Testis (tissue), 2 donors: ENCODE measurements at regions not wholly inside any gene's neighbourhood (a gene's known extent, or its start where the extent isn't known, plus 50 kb on each side); places are given as distances from the start of the nearest gene placed in this dataset.

Experiments
- DNase-seq: peaks from one replicate; pipeline ENCODE4 v3.0.0-alpha.2; 2019
- H3K27ac ChIP-seq, 2 donors: fragments of 200-600 bp; sonication (generic); one replicate each; pipeline ENCODE4 v1.5.1; 2019
- H3K27me3 ChIP-seq: fragments of 200-600 bp; sonication (generic); one replicate; pipeline ENCODE4 v1.5.1; 2019
- H3K36me3 ChIP-seq: fragments of 200-600 bp; sonication (generic); one replicate; pipeline ENCODE4 v1.5.1; 2017; ENCODE audit warnings: low read depth; ENCODE audit errors: missing control alignments
- H3K4me1 ChIP-seq: fragments of 200-600 bp; sonication (generic); one replicate; pipeline ENCODE4 v1.5.1; 2019
- H3K4me3 ChIP-seq, 2 donors: fragments of 200-600 bp; sonication (generic); one replicate each; pipeline ENCODE4 v1.5.1; 2017 to 2019
- H3K9me3 ChIP-seq: fragments of 200-600 bp; sonication (generic); one replicate; pipeline ENCODE4 v1.5.1; 2017
- POLR2A ChIP-seq: fragments of 450-650 bp; IDR thresholded peaks from one replicate; pipeline ENCODE4 v1.6.1; 2017; ENCODE audit warnings: antibody characterized with exemption, mild to moderate bottlenecking, moderate library complexity
- WGBS, 2 donors: methylation state at CpG; one replicate each; pipeline ENCODE4 v1.1.5; 2018; 5-methylcytosine and 5-hydroxymethylcytosine counted together
- intact Hi-C: fragments of 100-400 bp; cut with DNase I; formaldehyde crosslinking; loops from one replicate; pipeline ENCODE4 v1.15.1; 2023; ENCODE audit warnings: low total_unique reads
- TF ChIP-seq, protein P1 (sequence below), 3 experiments: fragments of 450-650 bp in 2 of 3; fragments of 200-600 bp in 1 of 3; sonication (generic) in 1 of 3; IDR thresholded peaks; one replicate each; pipeline ENCODE4 v1.5.1; 2016 to 2019; ENCODE audit warnings: antibody characterized with exemption in 3 of 3, mild to moderate bottlenecking in 2 of 3, moderate library complexity in 1 of 3

DNA sequence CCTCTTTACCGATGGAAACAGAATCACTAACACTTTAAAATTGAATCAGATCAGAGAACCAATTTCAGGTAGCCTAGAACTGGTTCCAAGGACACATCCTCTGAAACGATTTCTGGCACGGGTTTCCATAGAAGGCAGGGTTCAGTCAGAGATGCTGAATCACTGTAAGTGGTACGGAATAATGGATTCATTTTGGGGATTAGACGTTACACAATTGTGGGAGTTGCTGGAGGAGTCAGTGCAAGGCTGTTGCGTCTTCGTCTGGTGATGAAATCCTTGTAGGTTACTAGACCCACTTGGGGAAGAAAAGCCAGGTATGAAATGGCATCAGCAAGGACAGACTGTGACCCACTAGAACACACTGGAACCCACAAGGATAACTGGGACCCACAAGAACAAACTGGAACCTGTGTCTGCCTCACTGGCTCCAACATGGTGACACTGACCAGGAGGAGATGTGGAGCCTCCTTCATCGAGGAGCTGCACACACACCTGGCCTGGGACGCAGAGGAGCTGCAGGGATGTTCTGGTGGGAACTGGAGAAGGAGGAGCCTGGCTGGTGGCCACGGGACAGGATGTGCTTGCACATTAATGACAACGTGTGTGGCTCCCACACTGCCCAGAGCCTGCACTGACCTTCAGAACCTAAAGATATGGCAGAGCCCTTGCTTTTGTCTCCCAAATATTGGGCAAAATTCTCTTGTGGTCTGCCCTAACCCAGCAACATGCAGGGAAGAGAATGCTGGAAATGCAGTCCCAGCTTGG lies 105.1 kb downstream of the TRAPPC11 start:
- TF ChIP-seq, protein P1, sequence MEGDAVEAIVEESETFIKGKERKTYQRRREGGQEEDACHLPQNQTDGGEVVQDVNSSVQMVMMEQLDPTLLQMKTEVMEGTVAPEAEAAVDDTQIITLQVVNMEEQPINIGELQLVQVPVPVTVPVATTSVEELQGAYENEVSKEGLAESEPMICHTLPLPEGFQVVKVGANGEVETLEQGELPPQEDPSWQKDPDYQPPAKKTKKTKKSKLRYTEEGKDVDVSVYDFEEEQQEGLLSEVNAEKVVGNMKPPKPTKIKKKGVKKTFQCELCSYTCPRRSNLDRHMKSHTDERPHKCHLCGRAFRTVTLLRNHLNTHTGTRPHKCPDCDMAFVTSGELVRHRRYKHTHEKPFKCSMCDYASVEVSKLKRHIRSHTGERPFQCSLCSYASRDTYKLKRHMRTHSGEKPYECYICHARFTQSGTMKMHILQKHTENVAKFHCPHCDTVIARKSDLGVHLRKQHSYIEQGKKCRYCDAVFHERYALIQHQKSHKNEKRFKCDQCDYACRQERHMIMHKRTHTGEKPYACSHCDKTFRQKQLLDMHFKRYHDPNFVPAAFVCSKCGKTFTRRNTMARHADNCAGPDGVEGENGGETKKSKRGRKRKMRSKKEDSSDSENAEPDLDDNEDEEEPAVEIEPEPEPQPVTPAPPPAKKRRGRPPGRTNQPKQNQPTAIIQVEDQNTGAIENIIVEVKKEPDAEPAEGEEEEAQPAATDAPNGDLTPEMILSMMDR (IDR thresholded peaks at IDR 0.05), result no peak
- no peak for TF ChIP-seq POLR2A
- Histone ChIP-seq H3K4me1 (no peaks in the 10 kb centered on the region), H3K27me3 (no peaks in the 10 kb centered on the region), H3K4me3 (no peak overlapping the region), H3K9me3 (no peaks in the 10 kb centered on the region), H3K36me3 (no peaks in the 10 kb centered on the region), H3K27ac (no peak overlapping the region)
- no peak for DNase-seq
- WGBS, 2 donors, result 65 to 81% methylated on average over 11 of the region's 11 CpGs
- intact Hi-C loops, result no loop called here

DNA sequence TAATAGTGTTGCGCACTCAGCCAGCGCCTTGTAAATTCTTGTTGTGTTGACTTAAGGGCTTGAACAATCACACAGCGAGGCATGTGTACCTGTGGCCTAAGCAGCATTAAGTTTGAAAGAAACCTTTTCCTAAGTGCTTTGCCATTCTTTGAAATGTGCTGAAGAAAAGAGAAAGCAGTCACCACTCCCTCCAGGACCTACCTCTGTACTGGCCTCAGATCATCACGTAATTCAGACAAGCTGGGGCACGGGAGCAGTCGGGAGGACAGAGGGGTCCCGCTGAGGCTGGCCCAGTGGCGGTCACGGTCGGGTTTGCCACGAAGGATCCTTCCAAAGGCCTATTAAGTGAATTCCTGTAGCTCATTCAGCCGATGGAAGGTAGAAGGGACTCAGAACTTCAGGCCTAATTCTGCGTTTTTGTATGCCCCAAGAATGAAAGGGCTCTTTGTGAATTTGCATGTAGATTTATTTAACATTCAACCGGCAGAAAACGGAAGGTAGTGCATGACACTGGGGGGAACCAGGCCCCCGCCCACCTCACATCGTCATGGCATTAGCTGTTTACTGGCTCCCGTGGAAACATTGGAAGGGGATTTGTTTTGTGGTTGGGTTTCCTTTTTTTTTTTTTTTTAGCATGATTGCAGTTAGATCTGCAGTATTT lies 106.3 kb downstream of the TRAPPC11 start:
- H3K4me3 ChIP-seq, result no peak overlapping the region
- no peaks in the 10 kb centered on the region for H3K4me1 ChIP-seq
- no peak for TF ChIP-seq POLR2A
- TF ChIP-seq, protein P1 (IDR thresholded peaks at IDR 0.05), result no peak
- DNase-seq, result no peak
- H3K27me3 ChIP-seq, result no peaks in the 10 kb centered on the region
- WGBS, 2 donors, result 77 to 86% methylated on average over 18 of the region's 18 CpGs
- H3K36me3 ChIP-seq, result no peaks in the 10 kb centered on the region
- peak overlapping the region in 1 of 2 donors; percentile 24 for H3K27ac ChIP-seq
- H3K9me3 ChIP-seq, result no peaks in the 10 kb centered on the region
- intact Hi-C loops, result no loop called here

DNA sequence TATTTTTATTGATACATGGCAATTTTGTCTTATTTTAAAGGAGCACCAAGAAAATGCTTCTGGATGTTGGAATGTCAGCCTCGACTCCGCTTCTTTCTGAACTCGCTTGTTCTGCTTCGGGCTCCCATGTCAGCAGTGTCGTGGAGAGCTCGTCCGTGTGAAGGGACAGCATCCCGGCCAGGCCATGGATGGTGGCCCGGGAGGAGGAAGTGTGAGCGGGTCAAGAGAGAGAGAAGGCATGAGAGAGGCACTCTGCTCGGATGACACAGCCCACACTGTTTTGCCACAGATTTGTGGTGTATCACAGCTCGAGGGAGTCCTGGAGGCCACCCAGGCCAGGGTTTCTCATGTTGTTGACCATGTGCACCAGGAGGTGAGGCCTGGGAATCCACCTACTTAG lies 107.0 kb downstream of the TRAPPC11 start:
- H3K9me3 ChIP-seq, result no peaks in the 10 kb centered on the region
- intact Hi-C loops, result no loop called here
- no peak for DNase-seq
- TF ChIP-seq, protein P1 (IDR thresholded peaks at IDR 0.05), result no peak
- TF ChIP-seq POLR2A, result no peak
- no peaks in the 10 kb centered on the region for H3K4me1 ChIP-seq
- H3K36me3 ChIP-seq, result no peaks in the 10 kb centered on the region
- H3K27ac ChIP-seq, result no peak overlapping the region
- no peaks in the 10 kb centered on the region for H3K27me3 ChIP-seq
- WGBS, 2 donors, result 89 to 91% methylated on average over 11 to 12 of the region's 12 CpGs
- no peak overlapping the region for H3K4me3 ChIP-seq

DNA sequence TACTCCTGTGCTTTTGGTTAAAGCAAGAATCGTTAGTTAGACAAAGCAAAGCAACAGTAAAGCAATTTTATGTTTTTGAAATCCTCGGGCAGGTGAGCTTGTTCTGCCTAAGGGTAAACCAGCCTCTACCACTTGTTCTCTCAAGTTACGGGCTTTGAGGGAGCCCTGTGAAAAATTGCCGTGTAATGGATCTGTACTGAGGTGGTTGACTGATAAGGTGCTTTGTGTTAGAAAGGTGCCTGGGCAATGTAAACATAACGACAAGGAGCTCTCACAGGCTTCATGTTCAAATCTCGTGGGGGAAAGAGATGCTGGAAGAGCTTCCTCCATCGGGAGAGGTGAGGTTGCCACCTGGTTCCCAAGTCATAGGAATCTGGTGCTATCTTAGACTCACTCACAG lies 111.8 kb downstream of the TRAPPC11 start:
- Histone ChIP-seq H3K4me3 (no peak overlapping the region), H3K4me1 (no peaks in the 10 kb centered on the region), H3K27me3 (no peaks in the 10 kb centered on the region), H3K27ac (no peak overlapping the region), H3K9me3 (no peaks in the 10 kb centered on the region), H3K36me3 (no peaks in the 10 kb centered on the region)
- intact Hi-C loops, result no loop called here
- 81 to 88% methylated on average over 7 of the region's 7 CpGs for WGBS, 2 donors
- TF ChIP-seq, protein P1 (IDR thresholded peaks at IDR 0.05), result no peak
- TF ChIP-seq POLR2A, result no peak
- DNase-seq, result no peak

DNA sequence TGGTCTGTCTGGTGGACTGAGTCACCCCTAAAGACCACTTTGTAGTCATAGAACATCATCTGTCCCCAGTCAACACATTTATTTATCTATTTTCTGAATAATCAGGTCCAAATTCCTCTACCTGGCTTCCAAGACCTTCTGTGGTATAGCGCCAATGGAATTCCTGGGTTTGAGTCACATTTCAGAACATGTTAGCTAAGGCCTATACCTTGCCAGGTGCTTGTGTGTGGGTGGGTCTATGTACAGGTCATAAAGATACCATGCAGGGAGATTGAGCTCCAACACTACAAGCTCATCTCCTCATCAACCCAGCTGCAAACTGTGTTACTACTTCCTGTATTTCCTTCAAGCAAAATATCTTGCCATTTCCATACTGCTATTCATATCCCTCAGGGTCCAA lies 113.3 kb downstream of the TRAPPC11 start:
- DNase-seq, result no peak
- Histone ChIP-seq H3K4me3 (no peak overlapping the region), H3K27me3 (no peaks in the 10 kb centered on the region), H3K27ac (no peak overlapping the region), H3K9me3 (no peaks in the 10 kb centered on the region), H3K4me1 (no peaks in the 10 kb centered on the region), H3K36me3 (no peaks in the 10 kb centered on the region)
- intact Hi-C loops, result no loop called here
- TF ChIP-seq, protein P1 (IDR thresholded peaks at IDR 0.05), result no peak
- no peak for TF ChIP-seq POLR2A
- WGBS, 2 donors, result 94 to 100% methylated on average over 1 of the region's 1 CpG
